ENCODE measurements at regions not wholly inside any gene's neighbourhood (a gene's known extent, or its start where the extent isn't known, plus 50 kb on each side); places are given as distances from the start of the nearest gene placed in this dataset.
A peak's percentile ranks its signal among the peaks of the same experiment; 100 is the strongest.

GRCh38 chr15:38696109-38696727 is 131.6 kb upstream of the RASGRP1 start:
- peak overlapping the region; percentile 85 for H3K27ac Mint-ChIP-seq
- ATAC-seq, result peak; percentile 97
- peak; percentile 90 for DNase-seq

GRCh38 chr15:38696790-38697495 is 132.3 kb upstream of the RASGRP1 start:
- ChIA-PET POLR2A (interaction anchor here (1.0 to 5.7 kb wide), 12 partner anchors 11 to 243 kb away, joined by 3 to 83 read pairs (median 4); partner anchors contain the start of genes FAM98B and RASGRP1), CTCF (interaction anchor here (0.7 to 9.0 kb wide), 32 partner anchors 9 to 1060 kb away, joined by 3 to 357 read pairs (median 5); partner anchors contain the start of genes FAM98B and RASGRP1)
- Mint-ChIP-seq H3K4me3 (peak overlapping the region; percentile 70), H3K27ac (peak overlapping the region; percentile 85), H3K9me3 (ENCODE audit: insufficient read depth) (no peaks in the 10 kb centered on the region), H3K27me3 (ENCODE audit: low read depth) (no peaks in the 10 kb centered on the region), H3K36me3 (ENCODE audit: low read depth) (no peaks in the 10 kb centered on the region), H3K4me1 (ENCODE audit: low read depth) (peaks cover 72% of the 10 kb centered on the region)
- DNase-seq (no peak), ATAC-seq (no peak)

More at GRCh38 chr15:38696109-38696727, 131.6 kb upstream of the RASGRP1 start:
- H3K9me3 Mint-ChIP-seq (ENCODE audit: insufficient read depth), result no peaks in the 10 kb centered on the region
- CTCF ChIA-PET, result interaction anchor here (0.7 to 9.0 kb wide), 28 partner anchors 9 to 1061 kb away, joined by 3 to 357 read pairs (median 5); partner anchors contain the start of genes FAM98B and RASGRP1
- no peaks in the 10 kb centered on the region for H3K36me3 Mint-ChIP-seq (ENCODE audit: low read depth)
- POLR2A ChIA-PET, result interaction anchor here (1.0 to 5.7 kb wide), 12 partner anchors 10 to 242 kb away, joined by 3 to 83 read pairs (median 4); partner anchors contain the start of genes FAM98B and RASGRP1
- peak overlapping the region; percentile 70 for H3K4me3 Mint-ChIP-seq
- no peaks in the 10 kb centered on the region for H3K27me3 Mint-ChIP-seq (ENCODE audit: low read depth)
- peaks cover 75% of the 10 kb centered on the region for H3K4me1 Mint-ChIP-seq (ENCODE audit: low read depth)

- Mint-ChIP-seq H3K9me3 (ENCODE audit: insufficient read depth) (no peaks in the 10 kb centered on the region), H3K36me3 (ENCODE audit: low read depth) (no peaks in the 10 kb centered on the region), H3K27me3 (ENCODE audit: low read depth) (no peaks in the 10 kb centered on the region), H3K4me1 (ENCODE audit: low read depth) (peaks cover 65% of the 10 kb centered on the region), H3K4me3 (peak overlapping the region; percentile 19), H3K27ac (peak overlapping the region; percentile 85)
- ChIA-PET CTCF (interaction anchor here (0.7 to 9.0 kb wide), 28 partner anchors 9 to 374 kb away, joined by 3 to 357 read pairs (median 14); partner anchors contain the start of genes FAM98B and RASGRP1), POLR2A (interaction anchor here (0.5 to 5.7 kb wide), 7 partner anchors 12 to 244 kb away, joined by 3 to 83 read pairs (median 10); partner anchors contain the start of gene RASGRP1)
- ATAC-seq (peak; percentile 13), DNase-seq (peak; percentile 47)
Measured at GRCh38 chr15:38698254-38698653, 133.6 kb upstream of the RASGRP1 start.

GRCh38 chr15:38699633-38700230 is 135.1 kb upstream of the RASGRP1 start:
- Mint-ChIP-seq H3K9me3 (ENCODE audit: insufficient read depth) (no peaks in the 10 kb centered on the region), H3K36me3 (ENCODE audit: low read depth) (no peaks in the 10 kb centered on the region), H3K27me3 (ENCODE audit: low read depth) (no peaks in the 10 kb centered on the region), H3K27ac (peak overlapping the region; percentile 84), H3K4me1 (ENCODE audit: low read depth) (peaks cover 62% of the 10 kb centered on the region), H3K4me3 (peak overlapping the region; percentile 31)
- ATAC-seq, result peak; percentile 34
- CTCF ChIA-PET, result interaction anchor here (0.6 to 9.0 kb wide), 78 partner anchors 8 to 1255 kb away, joined by 3 to 357 read pairs (median 6); partner anchors contain the start of genes FAM98B and RASGRP1
- POLR2A ChIA-PET, result interaction anchor here (0.7 to 5.7 kb wide), 6 partner anchors 14 to 259 kb away, joined by 3 to 83 read pairs (median 10); partner anchors contain the start of genes FAM98B and RASGRP1
- DNase-seq, result peak; percentile 87

GRCh38 chr15:38701149-38701548 is 136.5 kb upstream of the RASGRP1 start:
- H3K27ac Mint-ChIP-seq, result no peak overlapping the region
- peaks cover 2% of the 10 kb centered on the region for H3K27me3 Mint-ChIP-seq (ENCODE audit: low read depth)
- peaks cover 52% of the 10 kb centered on the region for H3K4me1 Mint-ChIP-seq (ENCODE audit: low read depth)
- ChIA-PET POLR2A (no interaction called here), CTCF (interaction anchor here (1.1 to 9.0 kb wide), 7 partner anchors 14 to 617 kb away, joined by 3 to 357 read pairs (median 33); partner anchors contain the start of gene FAM98B)
- ATAC-seq (no peak), DNase-seq (no peak)
- H3K36me3 Mint-ChIP-seq (ENCODE audit: low read depth), result no peaks in the 10 kb centered on the region
- no peaks in the 10 kb centered on the region for H3K9me3 Mint-ChIP-seq (ENCODE audit: insufficient read depth)
- no peak overlapping the region for H3K4me3 Mint-ChIP-seq

- CTCF ChIA-PET, result interaction anchor here (7.9 to 9.0 kb wide), 3 partner anchors 15 to 262 kb away, joined by 84 to 357 read pairs (median 261); partner anchors contain the start of gene FAM98B
- H3K36me3 Mint-ChIP-seq (ENCODE audit: low read depth), result no peaks in the 10 kb centered on the region
- H3K4me3 Mint-ChIP-seq, result no peak overlapping the region
- H3K4me1 Mint-ChIP-seq (ENCODE audit: low read depth), result peaks cover 40% of the 10 kb centered on the region
- ATAC-seq (no peak), DNase-seq (no peak)
- POLR2A ChIA-PET, result interaction anchor here (1.3 kb wide), 1 partner anchor 248 kb away, joined by 3 read pairs; the partner anchor contains the start of gene FAM98B
- no peaks in the 10 kb centered on the region for H3K9me3 Mint-ChIP-seq (ENCODE audit: insufficient read depth)
- no peak overlapping the region for H3K27ac Mint-ChIP-seq
- H3K27me3 Mint-ChIP-seq (ENCODE audit: low read depth), result peaks cover 6% of the 10 kb centered on the region
Measured at GRCh38 chr15:38702178-38702912, 137.7 kb upstream of the RASGRP1 start.

- H3K27me3 Mint-ChIP-seq (ENCODE audit: low read depth), result peaks cover 10% of the 10 kb centered on the region
- H3K4me3 Mint-ChIP-seq, result no peak overlapping the region
- no peak for ATAC-seq
- ChIA-PET POLR2A (interaction anchor here (1.2 kb wide), 1 partner anchor 142 kb away, joined by 3 read pairs; no protein-coding TSS in a partner anchor), CTCF (interaction anchor here (0.6 to 5.4 kb wide), 13 partner anchors 9 to 874 kb away, joined by 3 to 56 read pairs (median 4); partner anchors contain the start of gene FAM98B)
- no peaks in the 10 kb centered on the region for H3K9me3 Mint-ChIP-seq (ENCODE audit: insufficient read depth)
- no peaks in the 10 kb centered on the region for H3K36me3 Mint-ChIP-seq (ENCODE audit: low read depth)
- no peak overlapping the region for H3K27ac Mint-ChIP-seq
- no peak for DNase-seq
- H3K4me1 Mint-ChIP-seq (ENCODE audit: low read depth), result peaks cover 7% of the 10 kb centered on the region
Measured at GRCh38 chr15:38705436-38706219, 141.0 kb upstream of the RASGRP1 start.

- no peak for DNase-seq
- Mint-ChIP-seq H3K36me3 (ENCODE audit: low read depth) (no peaks in the 10 kb centered on the region), H3K27me3 (ENCODE audit: low read depth) (peaks cover 15% of the 10 kb centered on the region), H3K4me3 (no peak overlapping the region), H3K9me3 (ENCODE audit: insufficient read depth) (no peaks in the 10 kb centered on the region), H3K4me1 (ENCODE audit: low read depth) (peaks cover 7% of the 10 kb centered on the region), H3K27ac (no peak overlapping the region)
- ATAC-seq, result no peak
- ChIA-PET POLR2A (no interaction called here), CTCF (interaction anchor here (0.7 to 5.4 kb wide), 27 partner anchors 8 to 1050 kb away, joined by 3 to 56 read pairs (median 5); partner anchors contain the start of genes FAM98B, RASGRP1 and THBS1)
Measured at GRCh38 chr15:38706956-38707355, 142.3 kb upstream of the RASGRP1 start.

GRCh38 chr15:38707802-38708671 is 143.4 kb upstream of the RASGRP1 start:
- Mint-ChIP-seq H3K4me3 (no peak overlapping the region), H3K27me3 (ENCODE audit: low read depth) (peaks cover 15% of the 10 kb centered on the region), H3K27ac (no peak overlapping the region), H3K9me3 (ENCODE audit: insufficient read depth) (no peaks in the 10 kb centered on the region), H3K4me1 (ENCODE audit: low read depth) (peaks cover 7% of the 10 kb centered on the region), H3K36me3 (ENCODE audit: low read depth) (no peaks in the 10 kb centered on the region)
- CTCF ChIA-PET, result interaction anchor here (0.6 to 5.4 kb wide), 29 partner anchors 9 to 1049 kb away, joined by 3 to 56 read pairs (median 5); partner anchors contain the start of genes FAM98B, RASGRP1 and THBS1
- POLR2A ChIA-PET, result no interaction called here
- ATAC-seq (peak; percentile 77), DNase-seq (peak; percentile 60)
